HAP-1 (cell line): ENCODE measurements at regions not wholly inside any gene's neighbourhood (a gene's known extent, or its start where the extent isn't known, plus 50 kb on each side); places are given as distances from the start of the nearest gene placed in this dataset.

ENCODE experiments used
- DNase-seq, 2 experiments: peaks; one replicate each; pipeline ENCODE4 v3.0.0-alpha.2; 2016 to 2020; ENCODE audit warnings: low spot score in 2 of 2
- H3K27me3 ChIP-seq: fragments of 250-450 bp; sonication (Bioruptor Pico); 2 replicates; pipeline ENCODE4 v1.5.1; 2020; ENCODE audit warnings: low read depth, mild to moderate bottlenecking, moderate library complexity
- H3K36me3 ChIP-seq: fragments of 250-450 bp; sonication (Bioruptor Pico); replicated peaks from 2 replicates; pipeline ENCODE4 v1.5.1; 2020; ENCODE audit warnings: mild to moderate bottlenecking
- H3K4me1 ChIP-seq: fragments of 250-450 bp; sonication (Bioruptor Pico); 2 replicates; pipeline ENCODE4 v1.5.1; 2020; ENCODE audit warnings: mild to moderate bottlenecking
- H3K4me3 ChIP-seq: fragments of 250-450 bp; sonication (Bioruptor Pico); 2 replicates; pipeline ENCODE4 v1.5.1; 2020; ENCODE audit warnings: mild to moderate bottlenecking, moderate library complexity
- H3K9me3 ChIP-seq: fragments of 250-450 bp; sonication (Bioruptor Pico); 2 replicates; pipeline ENCODE4 v1.5.1; 2020; ENCODE audit warnings: mild to moderate bottlenecking, moderate library complexity
- in situ Hi-C: fragments of 300-500 bp; cut with MboI; formaldehyde crosslinking; loops from 3 replicates; pipeline ENCODE4 v1.14.3; 2020; ENCODE audit warnings: low sequenced_read_pairs, inconsistent platforms, mixed read lengths

GRCh38 chr2:105600602-105600948 lies 144.1 kb upstream of the NCK2 start:
- Histone ChIP-seq H3K9me3 (no peaks in the 10 kb centered on the region), H3K4me1 (peaks cover 2% of the 10 kb centered on the region), H3K4me3 (no peak overlapping the region), H3K36me3 (no peaks in the 10 kb centered on the region), H3K27me3 (no peaks in the 10 kb centered on the region)
- DNase-seq, result no peak
- in situ Hi-C loops, result no loop called here

DNA sequence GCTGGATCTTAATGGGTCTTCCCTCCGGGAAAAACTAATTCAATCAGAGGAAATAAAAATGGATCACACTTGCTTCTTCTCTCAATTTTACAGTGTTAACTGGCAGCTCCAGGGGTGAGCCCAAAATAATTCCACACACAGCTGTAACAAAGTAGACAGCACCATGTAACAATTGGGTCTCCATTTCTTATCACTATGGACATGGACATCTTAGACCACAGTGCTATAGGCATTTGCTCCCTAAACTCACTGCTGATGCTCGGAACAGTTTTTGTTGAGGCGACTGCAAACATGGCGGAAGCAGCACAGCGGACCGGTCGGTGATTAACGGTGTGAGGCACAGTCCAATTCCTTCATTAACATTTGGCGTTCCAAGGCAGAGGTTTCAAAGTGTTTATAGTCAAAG lies 144.7 kb upstream of the NCK2 start:
- Histone ChIP-seq H3K27me3 (no peaks in the 10 kb centered on the region), H3K36me3 (no peaks in the 10 kb centered on the region), H3K4me1 (no peaks in the 10 kb centered on the region), H3K9me3 (no peaks in the 10 kb centered on the region), H3K4me3 (no peak overlapping the region)
- no peak for DNase-seq
- in situ Hi-C loops, result no loop called here

- in situ Hi-C loops, result no loop called here
- DNase-seq, result no peak
These were observed 145.6 kb upstream of the NCK2 start for GRCh38 chr2:105598829-105599698.

GRCh38 chr2:105597806-105598803 lies 146.6 kb upstream of the NCK2 start:
- Histone ChIP-seq H3K27me3 (no peaks in the 10 kb centered on the region), H3K4me1 (no peaks in the 10 kb centered on the region), H3K36me3 (no peaks in the 10 kb centered on the region), H3K4me3 (no peak overlapping the region), H3K9me3 (no peaks in the 10 kb centered on the region)
- in situ Hi-C loops, result no loop called here
- DNase-seq, result no peak

More at GRCh38 chr2:105598829-105599698, 145.6 kb upstream of the NCK2 start:
- H3K4me1 ChIP-seq, result no peaks in the 10 kb centered on the region
- no peak overlapping the region for H3K4me3 ChIP-seq
- no peaks in the 10 kb centered on the region for H3K36me3 ChIP-seq
- H3K27me3 ChIP-seq, result no peaks in the 10 kb centered on the region
- H3K9me3 ChIP-seq, result no peaks in the 10 kb centered on the region

DNA sequence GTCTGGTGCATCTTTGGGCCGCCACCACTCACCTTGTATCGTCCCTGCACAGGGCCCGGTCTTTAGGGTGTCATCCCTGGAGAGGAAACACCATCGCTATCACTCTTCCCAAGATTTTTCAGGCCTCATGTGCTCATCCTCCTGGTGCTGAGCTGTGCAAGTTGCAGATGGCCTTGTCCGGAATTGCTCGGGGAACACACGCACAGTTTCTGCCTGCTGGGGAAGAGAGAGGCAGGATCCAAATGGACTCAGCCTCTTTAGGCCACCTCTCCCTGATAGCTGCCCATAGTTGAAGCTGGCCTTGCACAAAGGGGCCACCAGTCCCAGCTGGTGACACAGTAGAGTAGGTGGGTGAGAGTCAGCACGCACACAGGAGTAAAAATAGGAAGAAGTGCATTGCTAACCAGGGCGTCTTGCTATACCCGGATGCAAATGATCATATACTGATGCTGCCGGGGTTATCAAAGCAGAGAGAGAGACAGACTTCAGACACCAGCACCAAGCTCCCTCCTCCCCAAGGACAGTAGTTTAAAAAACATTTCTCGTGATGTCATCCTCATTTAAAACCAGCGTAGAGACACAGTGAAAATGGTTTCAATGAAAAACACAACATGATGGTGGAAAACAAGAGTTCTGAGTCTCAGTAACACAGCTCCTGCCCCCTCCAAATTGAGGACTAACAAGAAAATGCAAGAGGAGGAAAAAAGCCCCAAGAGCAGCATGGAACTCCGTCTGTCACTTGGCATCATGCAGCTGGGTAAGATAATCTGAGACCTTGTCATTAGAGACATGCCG lies 147.5 kb upstream of the NCK2 start:
- H3K4me1 ChIP-seq, result no peaks in the 10 kb centered on the region
- no peak overlapping the region for H3K4me3 ChIP-seq
- DNase-seq, result no peak
- H3K9me3 ChIP-seq, result no peaks in the 10 kb centered on the region
- in situ Hi-C loops, result no loop called here
- no peaks in the 10 kb centered on the region for H3K36me3 ChIP-seq
- H3K27me3 ChIP-seq, result no peaks in the 10 kb centered on the region

- Histone ChIP-seq H3K4me1 (peaks cover 6% of the 10 kb centered on the region), H3K9me3 (no peaks in the 10 kb centered on the region), H3K36me3 (no peaks in the 10 kb centered on the region; the same call in 1 of the 2 replicates), H3K27me3 (no peaks in the 10 kb centered on the region), H3K4me3 (no peak overlapping the region)
- no peak for DNase-seq
- in situ Hi-C loops, result no loop called here
These were observed 148.2 kb upstream of the NCK2 start for GRCh38 chr2:105596411-105596921.

DNA sequence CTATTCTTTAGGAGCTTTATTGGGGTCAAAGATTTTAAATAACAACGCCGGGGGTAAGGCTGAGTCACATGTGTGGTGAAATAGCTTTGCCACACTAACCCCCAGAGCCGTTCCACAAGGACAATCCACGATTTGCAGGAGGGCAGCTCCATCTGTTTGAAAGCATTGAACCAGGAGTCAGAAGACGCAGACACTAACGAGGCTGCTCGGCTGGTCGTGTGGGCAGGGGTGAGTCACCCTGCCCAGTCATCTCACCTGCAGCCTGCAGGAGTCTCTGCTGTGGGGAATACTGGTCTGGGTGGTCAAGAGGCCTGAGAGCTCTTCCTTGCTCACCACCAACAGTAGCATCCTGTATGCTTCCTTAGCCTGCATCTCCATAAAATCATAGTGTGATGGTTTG lies 149.2 kb upstream of the NCK2 start:
- H3K9me3 ChIP-seq, result no peaks in the 10 kb centered on the region
- in situ Hi-C loops, result no loop called here
- no peak overlapping the region for H3K4me3 ChIP-seq
- no peaks in the 10 kb centered on the region for H3K27me3 ChIP-seq
- no peaks in the 10 kb centered on the region; the same call in 1 of the 2 replicates for H3K36me3 ChIP-seq
- H3K4me1 ChIP-seq, result peaks cover 7% of the 10 kb centered on the region
- DNase-seq, result no peak

DNA sequence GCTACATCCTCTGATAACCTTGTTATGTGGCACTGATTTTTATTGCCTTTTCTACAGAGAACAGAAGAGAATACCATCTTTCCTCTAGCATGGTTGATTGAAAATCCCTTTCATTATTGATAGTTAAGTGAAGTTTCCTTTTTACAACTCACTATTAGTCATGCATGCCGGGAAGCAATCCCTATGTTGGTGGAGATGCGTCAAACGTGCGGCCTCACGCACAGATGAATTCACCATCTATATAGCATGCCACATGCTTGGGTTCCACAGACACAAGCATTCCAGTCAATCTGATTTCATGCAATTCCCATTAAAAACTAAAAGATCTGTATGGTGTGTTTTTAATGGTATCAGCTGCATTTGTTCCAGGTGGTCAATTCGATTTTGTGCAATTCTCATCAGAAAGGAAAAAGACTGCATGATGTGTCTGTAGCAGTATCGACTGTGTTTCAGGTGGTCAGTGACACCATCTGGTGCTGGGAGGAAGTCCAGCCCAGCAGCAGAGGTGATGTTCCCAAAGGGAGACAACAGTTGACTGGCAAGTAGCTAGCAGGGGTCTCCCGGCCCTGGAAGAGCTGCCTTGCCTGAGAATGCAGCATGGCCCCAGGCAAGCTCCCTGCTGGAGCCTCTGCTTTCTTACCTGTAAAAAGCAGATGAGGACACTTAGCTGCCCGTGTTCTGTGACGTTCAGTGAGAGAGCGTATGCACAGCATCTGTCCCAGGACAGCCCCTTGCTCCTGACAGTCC lies 151.3 kb upstream of the NCK2 start:
- in situ Hi-C loops, result no loop called here
- H3K27me3 ChIP-seq, result no peaks in the 10 kb centered on the region
- peaks cover 7% of the 10 kb centered on the region for H3K4me1 ChIP-seq
- no peaks in the 10 kb centered on the region; the same call in 1 of the 2 replicates for H3K9me3 ChIP-seq
- H3K36me3 ChIP-seq, result no peaks in the 10 kb centered on the region; the same call in 1 of the 2 replicates
- no peak overlapping the region for H3K4me3 ChIP-seq
- DNase-seq, result no peak

DNA sequence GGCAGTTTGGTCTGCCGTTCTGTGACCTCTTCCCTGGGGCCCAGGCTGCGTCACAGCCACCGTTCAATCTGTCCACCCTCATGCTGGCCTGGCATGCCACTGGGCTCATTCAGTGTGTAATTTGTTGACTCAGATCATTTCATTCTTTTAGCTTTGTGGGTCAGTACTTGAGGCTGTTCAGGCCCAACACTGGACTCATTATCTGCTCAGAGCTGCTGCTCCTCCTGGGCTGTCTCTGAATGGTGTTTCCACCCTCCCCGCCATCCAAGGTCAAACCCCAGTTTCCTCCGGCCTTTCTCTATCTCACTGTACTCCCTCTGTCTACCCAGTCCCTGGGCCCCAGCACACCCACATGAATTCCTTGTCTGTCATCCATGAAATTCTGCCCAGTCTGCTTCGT lies 152.4 kb upstream of the NCK2 start:
- H3K4me1 ChIP-seq, result peaks cover 7% of the 10 kb centered on the region
- H3K9me3 ChIP-seq, result no peaks in the 10 kb centered on the region; the same call in 1 of the 2 replicates
- no peak overlapping the region for H3K4me3 ChIP-seq
- no peak for DNase-seq
- in situ Hi-C loops, result no loop called here
- no peaks in the 10 kb centered on the region for H3K27me3 ChIP-seq
- no peaks in the 10 kb centered on the region; the same call in 1 of the 2 replicates for H3K36me3 ChIP-seq

DNA sequence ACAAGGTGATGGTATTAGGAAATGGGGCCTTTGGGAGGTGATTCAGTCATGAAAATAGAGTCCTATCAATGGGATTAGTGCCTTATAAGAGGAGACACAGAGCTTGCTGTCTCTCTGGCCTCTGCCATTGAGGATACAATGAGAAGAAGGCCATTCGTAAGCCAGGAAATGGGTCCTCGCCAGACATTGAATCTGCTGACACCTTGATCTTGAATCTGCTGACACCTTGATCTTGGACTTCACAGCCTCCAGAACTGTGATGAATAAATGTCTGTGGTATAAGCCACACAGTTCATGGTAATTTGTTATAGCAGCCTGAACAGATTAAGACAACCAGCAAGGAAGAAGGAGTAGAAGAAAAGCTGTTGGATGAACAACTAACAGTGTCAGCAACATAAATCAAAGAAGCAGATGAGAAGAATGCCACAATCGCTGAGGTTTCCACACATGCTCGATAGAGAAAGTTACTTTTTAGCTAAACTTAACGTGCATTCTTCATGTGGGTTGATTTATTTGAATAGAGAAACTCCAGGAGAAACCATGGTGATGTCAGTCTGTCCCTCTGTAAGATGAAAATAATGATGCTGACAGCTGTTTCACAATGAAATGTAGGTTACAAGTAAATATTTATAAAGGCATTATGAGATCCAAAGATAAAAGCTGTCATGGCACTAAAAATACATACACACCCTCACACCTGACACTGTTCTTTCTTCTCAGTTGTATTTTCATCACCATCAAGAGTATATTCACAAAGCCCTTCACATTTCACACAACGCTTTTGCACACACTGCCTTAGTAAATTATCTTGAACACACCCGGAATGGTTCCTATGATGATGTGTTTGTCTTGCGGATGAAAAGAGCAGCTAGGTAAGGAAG lies 153.7 kb upstream of the NCK2 start:
- no peak for DNase-seq
- Histone ChIP-seq H3K27me3 (no peaks in the 10 kb centered on the region), H3K4me3 (no peak overlapping the region), H3K4me1 (peaks cover 7% of the 10 kb centered on the region), H3K36me3 (no peaks in the 10 kb centered on the region; the same call in 1 of the 2 replicates), H3K9me3 (no peaks in the 10 kb centered on the region; the same call in 1 of the 2 replicates)
- in situ Hi-C loops, result no loop called here

DNA sequence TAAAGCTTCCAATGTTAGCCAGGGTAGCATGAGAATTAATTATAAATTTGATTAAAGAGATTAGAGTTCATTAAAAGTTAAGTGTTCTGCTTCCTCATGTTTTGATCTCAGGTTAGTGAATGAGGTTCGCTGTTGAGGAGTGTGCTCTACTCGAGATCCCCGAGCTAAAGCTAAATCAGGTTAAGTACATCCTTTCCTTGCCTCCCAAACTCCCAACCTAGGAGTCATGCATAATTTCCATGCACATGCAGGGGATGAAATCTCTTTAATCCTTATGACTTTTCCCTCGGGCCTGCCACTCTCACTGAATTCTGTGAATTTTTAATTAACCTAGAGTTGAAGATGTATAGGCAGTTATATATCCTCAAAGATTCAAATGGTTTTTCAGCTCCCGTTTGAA lies 156.1 kb upstream of the NCK2 start:
- in situ Hi-C loops, result no loop called here
- peaks cover 7% of the 10 kb centered on the region for H3K4me1 ChIP-seq
- H3K27me3 ChIP-seq, result no peaks in the 10 kb centered on the region
- no peaks in the 10 kb centered on the region; the same call in 1 of the 2 replicates for H3K9me3 ChIP-seq
- DNase-seq, result no peak
- H3K36me3 ChIP-seq, result no peaks in the 10 kb centered on the region; the same call in 1 of the 2 replicates
- H3K4me3 ChIP-seq, result no peak overlapping the region

GRCh38 chr2:105587637-105588036 lies 157.1 kb upstream of the NCK2 start:
- DNase-seq, result no peak
- Histone ChIP-seq H3K4me1 (peaks cover 7% of the 10 kb centered on the region), H3K4me3 (no peak overlapping the region), H3K36me3 (no peaks in the 10 kb centered on the region; the same call in 1 of the 2 replicates), H3K9me3 (no peaks in the 10 kb centered on the region; the same call in 1 of the 2 replicates), H3K27me3 (no peaks in the 10 kb centered on the region)
- in situ Hi-C loops, result no loop called here
